Right lobe of liver (tissue), 4 donors: ENCODE measurements at regions not wholly inside any gene's neighbourhood (a gene's known extent, or its start where the extent isn't known, plus 50 kb on each side); places are given as distances from the start of the nearest gene placed in this dataset.

Source experiments
- POLR2A ChIP-seq: fragments of 450-650 bp; IDR thresholded peaks from one replicate; pipeline ENCODE4 v1.6.1; 2017; ENCODE audit warnings: antibody characterized with exemption, mild to moderate bottlenecking
- TF ChIP-seq, protein P1 (sequence below), 4 donors: fragments of 200-600 bp in 3 of 4; fragments of 450-650 bp in 1 of 4; IDR thresholded peaks; one replicate each; pipeline versions ENCODE4 v1.5.1 to v1.8.0; 2016 to 2022; ENCODE audit warnings: antibody characterized with exemption in 4 of 4, mild to moderate bottlenecking in 2 of 4
- donor health status: DM: no; HTN: no; CAD: no.
- donor health status: DM: no; HTN: no; CAD: no.
- donor health status: DM: no; HTN: yes; CAD: no.

DNA sequence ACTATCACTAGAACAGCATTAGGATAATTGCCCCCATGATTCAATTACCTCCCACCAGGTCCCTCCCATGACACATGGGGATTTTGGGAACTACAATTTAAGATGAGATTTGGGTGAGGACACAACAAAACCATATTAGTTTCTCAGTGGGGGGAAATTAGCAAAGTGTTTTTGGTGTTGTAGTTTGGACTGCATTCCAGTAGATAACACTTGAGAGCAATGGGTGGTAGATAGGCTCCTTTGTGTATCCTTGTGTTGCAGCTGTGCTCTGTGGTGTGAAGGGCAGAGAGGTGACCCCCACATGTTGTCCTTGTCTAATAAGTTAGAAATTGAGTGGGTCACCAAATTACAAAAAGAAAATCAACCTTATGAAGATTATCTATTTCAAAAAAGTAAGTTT, 223.8 kb downstream of the SATB1 start:
- TF ChIP-seq, protein P1, sequence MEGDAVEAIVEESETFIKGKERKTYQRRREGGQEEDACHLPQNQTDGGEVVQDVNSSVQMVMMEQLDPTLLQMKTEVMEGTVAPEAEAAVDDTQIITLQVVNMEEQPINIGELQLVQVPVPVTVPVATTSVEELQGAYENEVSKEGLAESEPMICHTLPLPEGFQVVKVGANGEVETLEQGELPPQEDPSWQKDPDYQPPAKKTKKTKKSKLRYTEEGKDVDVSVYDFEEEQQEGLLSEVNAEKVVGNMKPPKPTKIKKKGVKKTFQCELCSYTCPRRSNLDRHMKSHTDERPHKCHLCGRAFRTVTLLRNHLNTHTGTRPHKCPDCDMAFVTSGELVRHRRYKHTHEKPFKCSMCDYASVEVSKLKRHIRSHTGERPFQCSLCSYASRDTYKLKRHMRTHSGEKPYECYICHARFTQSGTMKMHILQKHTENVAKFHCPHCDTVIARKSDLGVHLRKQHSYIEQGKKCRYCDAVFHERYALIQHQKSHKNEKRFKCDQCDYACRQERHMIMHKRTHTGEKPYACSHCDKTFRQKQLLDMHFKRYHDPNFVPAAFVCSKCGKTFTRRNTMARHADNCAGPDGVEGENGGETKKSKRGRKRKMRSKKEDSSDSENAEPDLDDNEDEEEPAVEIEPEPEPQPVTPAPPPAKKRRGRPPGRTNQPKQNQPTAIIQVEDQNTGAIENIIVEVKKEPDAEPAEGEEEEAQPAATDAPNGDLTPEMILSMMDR (IDR thresholded peaks at IDR 0.05) = no peak
- TF ChIP-seq POLR2A = no peak
